OCI-LY1 (cell line): ENCODE measurements at regions not wholly inside any gene's neighbourhood (a gene's known extent, or its start where the extent isn't known, plus 50 kb on each side); places are given as distances from the start of the nearest gene placed in this dataset.

Experiments
- CTCF ChIP-seq: fragments of 200-600 bp; sonication (generic), shearing (Covaris generic); IDR thresholded peaks from 2 replicates; pipeline ENCODE4 v1.5.1; 2017; ENCODE audit warnings: mild to moderate bottlenecking, antibody characterized with exemption, low read length, moderate library complexity, mixed read lengths
- EZH2 ChIP-seq: fragments of 200-600 bp; sonication (generic), shearing (Covaris generic); IDR thresholded peaks from 2 replicates; pipeline ENCODE4 v1.8.0; 2017; ENCODE audit warnings: borderline replicate concordance, mixed run types, mild to moderate bottlenecking, antibody characterized with exemption, low read length, moderate library complexity, mixed read lengths

GRCh38 chr21:20486303-20486702 is 511.9 kb upstream of the NCAM2 start:
- TF ChIP-seq CTCF = no peak
- TF ChIP-seq EZH2 = no peak
